Right cardiac atrium (tissue), 5 donors: ENCODE measurements at regions not wholly inside any gene's neighbourhood (a gene's known extent, or its start where the extent isn't known, plus 50 kb on each side); places are given as distances from the start of the nearest gene placed in this dataset.

Source experiments
- ATAC-seq, 2 donors: fragments of 200-7000 bp; cut with Tn5 transposase; one replicate each; pipeline versions ENCODE4 v1.8.0 to v1.9.1; 2020; ENCODE audit warnings: moderate library complexity in 2 of 2, mild to moderate bottlenecking in 1 of 2
- DNase-seq, 3 donors: peaks; one replicate each; pipeline ENCODE4 v3.0.0-alpha.2; 2020
- H3K27ac ChIP-seq: one replicate; pipeline ENCODE4 v1.5.1; 2013; ENCODE audit warnings: mild to moderate bottlenecking, low read length, control low read depth, moderate library complexity
- H3K27me3 ChIP-seq: one replicate; pipeline ENCODE4 v1.6.1; 2013; ENCODE audit not compliant: control insufficient read depth, insufficient read depth
- H3K4me1 ChIP-seq: one replicate; pipeline ENCODE4 v1.6.1; 2013; ENCODE audit warnings: low read length; ENCODE audit not compliant: control insufficient read depth, insufficient read depth
- H3K4me3 ChIP-seq: one replicate; pipeline ENCODE4 v1.5.1; 2013; ENCODE audit warnings: low read length, control low read depth
- H3K9me3 ChIP-seq: one replicate; pipeline ENCODE4 v1.6.1; 2013; ENCODE audit warnings: low read length; ENCODE audit not compliant: control insufficient read depth
- WGBS: extraction: QIAGEN DNeasy Blood & Tissue Kit; methylation state at CpG from one replicate; pipeline ENCODE4 v1.1.7; 2013; 5-methylcytosine and 5-hydroxymethylcytosine counted together
- intact Hi-C, 4 donors: fragments of 100-400 bp; cut with DNase I; formaldehyde crosslinking; loops; one replicate each; pipeline versions ENCODE4 v1.11.0 to v1.14.0; 2022 to 2023
- donor health status: healthy with polysubstance abuse.
- donor health status: DM: no; HTN: yes; CAD: no.
- donor health status: DM: no; HTN: no; CAD: no.
- donor health status: DM: no; HTN: yes; CAD: no; lungs with severe emphysema.
- donor health status: DM: yes; HTN: yes; CAD: no.

DNA sequence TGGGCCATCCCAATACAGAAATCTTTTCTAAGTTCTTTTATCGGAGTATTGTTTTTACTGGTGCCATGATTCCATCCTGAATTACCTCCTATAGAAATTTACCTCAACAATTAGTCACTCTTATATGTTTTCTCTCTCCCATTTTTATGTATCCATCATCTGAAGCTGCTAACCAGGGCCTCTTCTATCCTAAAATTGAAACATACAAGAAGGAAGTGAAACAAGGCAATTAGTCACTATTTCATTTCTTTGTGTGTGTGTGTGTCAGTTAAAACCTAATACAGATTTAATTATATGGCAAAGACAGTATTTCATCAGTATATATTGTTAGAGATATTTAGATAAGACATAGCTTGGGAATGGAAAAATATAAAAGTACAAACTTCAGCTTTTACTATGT lies 148.4 kb upstream of the AHR start:
- Histone ChIP-seq H3K9me3 (no peaks in the 10 kb centered on the region), H3K27me3 (no peaks in the 10 kb centered on the region), H3K4me3 (no peak overlapping the region), H3K27ac (no peak overlapping the region), H3K4me1 (no peaks in the 10 kb centered on the region)
- WGBS = 94% methylated on average over 1 of the region's 1 CpG
- ATAC-seq = no peak
- intact Hi-C loops = no loop called here
- no peak for DNase-seq

GRCh38 chr7:17152721-17153120 lies 145.7 kb upstream of the AHR start:
- ATAC-seq = no peak
- H3K4me3 ChIP-seq = no peak overlapping the region
- H3K4me1 ChIP-seq = no peaks in the 10 kb centered on the region
- no peak overlapping the region for H3K27ac ChIP-seq
- H3K9me3 ChIP-seq = no peaks in the 10 kb centered on the region
- intact Hi-C loops = no loop called here
- no peak for DNase-seq
- no peaks in the 10 kb centered on the region for H3K27me3 ChIP-seq
- 84% methylated on average over 4 of the region's 4 CpGs for WGBS

DNA sequence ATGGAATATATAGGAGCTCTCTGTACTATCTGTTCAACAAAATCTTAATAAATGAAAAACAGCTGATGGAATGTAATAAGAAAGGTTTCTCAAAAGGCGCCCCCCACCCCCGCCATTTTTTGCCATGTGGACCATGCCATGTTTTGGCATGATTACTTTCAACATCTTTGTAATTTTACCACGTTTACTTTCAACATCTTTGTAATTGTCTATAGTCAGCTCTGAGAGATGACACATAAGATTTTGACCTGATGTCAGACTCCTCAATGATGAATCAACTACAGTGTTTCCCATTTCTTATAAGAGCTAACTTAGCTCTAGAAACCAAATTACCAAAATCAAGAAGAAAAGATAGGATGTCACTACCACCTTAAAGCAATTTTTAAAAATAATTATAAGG lies 144.9 kb upstream of the AHR start:
- H3K9me3 ChIP-seq = no peaks in the 10 kb centered on the region
- DNase-seq (no peak), ATAC-seq (no peak)
- no peak overlapping the region for H3K4me3 ChIP-seq
- H3K4me1 ChIP-seq = no peaks in the 10 kb centered on the region
- H3K27me3 ChIP-seq = no peaks in the 10 kb centered on the region
- intact Hi-C loops = no loop called here
- WGBS = 86% methylated on average over 3 of the region's 3 CpGs
- no peak overlapping the region for H3K27ac ChIP-seq

DNA sequence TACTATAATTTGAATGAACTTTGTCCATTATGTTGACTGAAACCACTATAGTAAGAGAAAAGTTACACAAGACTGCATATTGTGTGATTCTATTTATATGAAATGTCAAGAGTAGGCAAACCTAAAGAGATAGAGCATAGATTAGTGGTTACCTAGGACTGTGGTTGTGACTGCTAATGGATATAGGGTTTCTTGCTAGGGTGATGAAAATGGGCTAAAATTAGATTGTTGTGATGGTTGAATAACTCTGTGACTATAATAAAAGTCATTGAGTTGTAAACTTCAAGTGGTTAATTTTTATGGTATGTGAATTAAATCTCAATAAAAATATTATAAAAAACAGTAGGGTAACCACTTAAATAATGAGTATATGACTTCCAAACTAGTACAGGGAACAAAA lies 142.9 kb upstream of the AHR start:
- Histone ChIP-seq H3K4me3 (no peak overlapping the region), H3K27ac (no peak overlapping the region), H3K27me3 (no peaks in the 10 kb centered on the region), H3K4me1 (no peaks in the 10 kb centered on the region), H3K9me3 (no peaks in the 10 kb centered on the region)
- no peak for DNase-seq
- intact Hi-C loops = no loop called here
- no peak for ATAC-seq

DNA sequence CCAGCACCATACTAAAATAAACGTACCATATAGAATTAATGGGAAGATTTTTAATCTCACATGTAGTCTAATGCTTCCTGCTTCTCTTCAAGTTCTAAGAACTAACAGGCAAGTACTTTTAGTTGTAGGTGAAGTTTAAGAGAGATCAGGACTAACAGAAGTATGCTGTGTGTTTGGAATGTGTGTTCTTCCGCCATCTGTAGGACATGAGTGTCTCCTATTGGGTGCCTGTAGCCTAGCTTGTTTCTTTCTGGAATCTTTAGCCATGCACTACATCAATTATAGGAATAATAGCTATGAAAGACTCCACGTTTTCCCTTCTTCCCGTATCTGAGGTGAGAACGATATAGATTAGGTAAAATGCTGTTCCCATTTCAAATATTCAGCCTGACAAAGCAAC lies 140.2 kb upstream of the AHR start:
- no peak overlapping the region for H3K27ac ChIP-seq
- DNase-seq = no peak
- no peak for ATAC-seq
- H3K9me3 ChIP-seq = no peaks in the 10 kb centered on the region
- H3K4me3 ChIP-seq = no peak overlapping the region
- intact Hi-C loops = no loop called here
- WGBS = 91% methylated on average over 5 of the region's 5 CpGs
- no peaks in the 10 kb centered on the region for H3K27me3 ChIP-seq
- H3K4me1 ChIP-seq = no peaks in the 10 kb centered on the region

DNA sequence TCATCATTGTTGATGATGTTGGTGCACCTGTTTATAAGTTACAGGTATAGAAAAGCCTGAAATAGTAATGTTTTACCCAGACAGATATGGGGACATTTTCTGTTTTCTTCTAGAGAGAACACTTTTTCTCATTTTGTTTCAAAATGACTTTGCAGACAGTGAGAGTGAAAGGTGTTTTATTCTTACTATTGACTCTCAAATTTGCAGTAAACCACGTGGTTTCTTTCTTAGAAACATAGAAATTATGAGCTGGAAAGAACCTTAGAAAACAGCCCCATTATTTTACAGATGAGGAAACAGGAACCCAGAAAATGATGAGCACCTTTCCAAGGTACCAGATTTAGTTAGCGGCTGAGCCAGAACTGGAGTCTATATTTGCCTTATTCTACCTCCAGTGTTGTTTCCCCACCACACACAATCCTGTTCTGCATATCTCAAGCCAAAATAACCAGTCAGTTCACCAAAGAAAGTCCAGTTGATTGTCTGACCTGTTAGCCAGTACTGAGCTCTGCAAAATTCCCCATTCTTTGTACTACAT lies 138.9 kb upstream of the AHR start:
- Histone ChIP-seq H3K27me3 (no peaks in the 10 kb centered on the region), H3K9me3 (no peaks in the 10 kb centered on the region), H3K4me1 (no peaks in the 10 kb centered on the region), H3K27ac (no peak overlapping the region), H3K4me3 (no peak overlapping the region)
- ATAC-seq = no peak
- no peak for DNase-seq
- WGBS = 81% methylated on average over 2 of the region's 2 CpGs
- intact Hi-C loops = no loop called here

DNA sequence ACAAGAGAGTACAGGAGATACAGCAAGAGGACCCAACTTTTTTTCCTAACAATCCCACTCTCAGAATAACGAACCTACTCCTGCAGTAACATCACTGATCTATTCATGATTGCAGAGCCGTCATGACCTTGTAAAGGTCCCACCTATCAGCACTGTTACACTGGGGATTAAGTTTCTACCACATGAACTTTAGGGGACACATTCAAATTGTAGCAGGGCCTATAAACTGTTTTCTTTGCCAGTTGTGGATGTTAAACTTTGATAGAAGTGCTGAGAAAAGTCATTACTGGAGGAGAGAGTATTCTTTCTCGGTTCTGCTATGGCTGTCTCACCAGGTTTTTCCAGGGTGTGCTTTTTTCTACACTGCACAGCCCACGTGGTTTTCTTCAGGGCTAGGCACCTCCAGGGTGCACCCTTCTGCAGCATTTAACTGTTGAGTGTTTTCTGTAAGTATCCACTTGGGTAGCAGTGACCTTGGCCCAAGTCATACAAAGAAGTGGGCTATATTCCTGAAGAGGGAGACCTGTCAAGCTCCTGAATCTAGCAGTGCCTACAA lies 131.6 kb upstream of the AHR start:
- 66% methylated on average over 4 of the region's 4 CpGs for WGBS
- Histone ChIP-seq H3K27me3 (no peaks in the 10 kb centered on the region), H3K27ac (no peak overlapping the region), H3K9me3 (no peaks in the 10 kb centered on the region), H3K4me1 (no peaks in the 10 kb centered on the region), H3K4me3 (no peak overlapping the region)
- DNase-seq (no peak), ATAC-seq (no peak)
- intact Hi-C loops = no loop called here

GRCh38 chr7:17168416-17168815 lies 130.0 kb upstream of the AHR start:
- DNase-seq (no peak), ATAC-seq (no peak)
- H3K9me3 ChIP-seq = no peaks in the 10 kb centered on the region
- no peaks in the 10 kb centered on the region for H3K4me1 ChIP-seq
- no peak overlapping the region for H3K4me3 ChIP-seq
- no peak overlapping the region for H3K27ac ChIP-seq
- intact Hi-C loops = no loop called here
- WGBS = 77% methylated on average over 2 of the region's 2 CpGs
- H3K27me3 ChIP-seq = no peaks in the 10 kb centered on the region

GRCh38 chr7:17171427-17171826 lies 127.0 kb upstream of the AHR start:
- ATAC-seq = no peak
- no peaks in the 10 kb centered on the region for H3K4me1 ChIP-seq
- no peak for DNase-seq
- intact Hi-C loops = no loop called here
- H3K27me3 ChIP-seq = no peaks in the 10 kb centered on the region
- H3K27ac ChIP-seq = no peak overlapping the region
- WGBS = 94% methylated on average over 3 of the region's 3 CpGs
- H3K4me3 ChIP-seq = no peak overlapping the region
- no peaks in the 10 kb centered on the region for H3K9me3 ChIP-seq

DNA sequence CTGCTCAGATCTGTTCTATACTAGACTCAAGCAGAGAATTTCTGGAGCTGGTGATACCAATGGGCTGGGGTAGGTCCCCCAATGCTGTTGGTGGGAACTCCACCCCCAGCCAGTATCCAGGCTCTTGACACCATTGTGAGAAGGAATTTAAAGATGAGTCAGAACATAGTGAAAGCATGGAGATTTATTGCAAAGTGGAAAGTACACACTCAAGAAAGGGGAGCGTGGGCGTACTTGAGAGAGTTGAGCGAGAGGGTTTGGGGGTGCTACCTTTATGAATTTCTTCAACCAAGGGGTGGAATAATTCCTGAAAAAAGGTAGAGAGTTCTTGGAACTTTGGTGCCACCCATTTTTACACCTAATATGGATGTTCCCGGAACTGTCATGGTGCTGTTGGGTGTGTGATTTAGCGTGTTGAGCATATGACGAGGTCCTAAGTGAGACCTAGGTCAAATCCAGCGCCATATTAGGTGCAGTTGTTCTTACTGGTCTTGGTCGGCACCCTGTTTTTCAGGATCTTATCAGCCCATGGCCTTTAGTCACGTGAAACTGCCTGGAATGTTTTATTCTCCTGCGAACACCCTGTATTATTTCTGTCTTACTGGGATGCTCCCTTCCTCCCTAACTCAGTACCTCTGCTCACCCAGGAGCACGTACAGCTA lies 122.0 kb upstream of the AHR start:
- ATAC-seq = no peak

GRCh38 chr7:17178545-17178944 lies 119.9 kb upstream of the AHR start:
- whole genome bisulfite sequencing = 96% methylated on average over 2 of the region's 2 CpGs
- no peak for DNase-seq
- no peaks in the 10 kb centered on the region for H3K4me1 ChIP-seq
- ATAC-seq = no peak
- H3K27me3 ChIP-seq = no peaks in the 10 kb centered on the region
- intact Hi-C loops = no loop called here
- H3K9me3 ChIP-seq = no peaks in the 10 kb centered on the region
- H3K27ac ChIP-seq = no peak overlapping the region
- H3K4me3 ChIP-seq = no peak overlapping the region

More for the DNA sequence above, 122.0 kb upstream of the AHR start:
- 94% methylated on average over 11 of the region's 11 CpGs for WGBS
- DNase-seq = no peak
- intact Hi-C loops = no loop called here
- no peaks in the 10 kb centered on the region for H3K27me3 ChIP-seq
- H3K4me3 ChIP-seq = no peak overlapping the region
- no peak overlapping the region for H3K27ac ChIP-seq
- H3K4me1 ChIP-seq = no peaks in the 10 kb centered on the region
- no peaks in the 10 kb centered on the region for H3K9me3 ChIP-seq

DNA sequence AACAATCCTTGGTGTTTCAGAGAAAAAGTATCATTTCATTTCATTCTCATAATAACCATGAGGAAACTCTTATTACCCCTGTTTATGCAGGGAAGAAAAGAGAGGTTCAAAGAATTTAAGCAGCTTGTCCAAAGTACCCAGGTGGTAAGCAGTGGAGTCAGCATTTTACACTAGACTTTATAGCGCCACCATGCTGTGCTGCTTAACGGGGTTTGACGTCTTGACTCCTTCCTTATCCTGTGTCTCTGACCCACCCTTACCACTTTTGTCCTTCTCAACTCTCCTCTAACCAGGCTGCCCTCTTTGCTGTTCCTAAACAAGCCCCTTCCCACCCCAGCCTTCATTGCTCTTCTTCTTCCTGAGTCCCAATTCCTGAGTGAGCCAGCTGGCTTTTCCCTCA lies 117.0 kb upstream of the AHR start:
- H3K9me3 ChIP-seq = no peaks in the 10 kb centered on the region
- no peak overlapping the region for H3K27ac ChIP-seq
- intact Hi-C loops = no loop called here
- no peak overlapping the region for H3K4me3 ChIP-seq
- ATAC-seq = no peak
- WGBS = 81% methylated on average over 3 of the region's 3 CpGs
- H3K4me1 ChIP-seq = no peaks in the 10 kb centered on the region
- no peaks in the 10 kb centered on the region for H3K27me3 ChIP-seq
- DNase-seq = no peak
